ENCODE measurements at regions not wholly inside any gene's neighbourhood (a gene's known extent, or its start where the extent isn't known, plus 50 kb on each side); places are given as distances from the start of the nearest gene placed in this dataset.

- DNase-seq, result no peak
Measured at GRCh38 chr2:60091266-60091665, 462.2 kb downstream of the BCL11A start.

GRCh38 chr2:60079562-60079961 lies 473.9 kb downstream of the BCL11A start:
- no peak for DNase-seq

DNA sequence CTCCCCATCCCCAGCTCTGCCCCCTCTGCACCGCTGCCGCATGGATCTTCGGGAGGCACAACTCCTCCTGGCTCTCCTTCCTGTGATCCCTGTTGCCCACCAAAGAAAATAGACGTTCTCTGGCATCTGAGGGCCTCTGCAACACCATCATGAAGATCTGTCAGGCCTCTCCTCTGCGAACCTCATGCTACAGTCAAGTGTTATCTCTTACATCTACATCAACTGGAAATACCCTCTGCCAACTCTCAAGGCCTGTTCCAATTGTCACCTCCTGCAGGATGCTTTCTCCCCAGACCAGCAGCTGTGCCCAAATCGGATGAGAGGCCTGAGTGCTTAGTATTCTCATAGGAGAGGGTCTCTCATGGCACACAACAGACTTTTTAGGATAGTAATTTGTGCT lies 478.4 kb downstream of the BCL11A start:
- DNase-seq, result no peak

DNA sequence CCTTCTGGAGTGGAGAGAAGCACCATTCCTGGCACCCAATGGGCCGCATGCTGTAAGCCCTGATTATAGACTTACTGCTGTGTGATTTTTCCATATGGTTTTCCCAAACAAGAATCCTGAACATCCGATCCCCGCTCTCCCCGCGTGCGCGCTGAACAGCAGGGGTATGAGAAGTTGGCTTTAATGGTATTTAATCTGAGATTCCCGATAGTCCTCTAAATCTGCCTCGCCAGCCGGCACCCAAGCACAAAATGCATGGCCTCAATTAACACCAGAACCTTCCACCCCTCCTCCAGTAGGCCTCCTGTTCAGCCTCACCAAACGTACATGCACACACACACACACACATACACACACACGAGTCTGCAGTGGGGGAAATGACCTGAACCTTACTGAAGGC lies 480.3 kb downstream of the BCL11A start:
- DNase-seq, result no peak

DNA sequence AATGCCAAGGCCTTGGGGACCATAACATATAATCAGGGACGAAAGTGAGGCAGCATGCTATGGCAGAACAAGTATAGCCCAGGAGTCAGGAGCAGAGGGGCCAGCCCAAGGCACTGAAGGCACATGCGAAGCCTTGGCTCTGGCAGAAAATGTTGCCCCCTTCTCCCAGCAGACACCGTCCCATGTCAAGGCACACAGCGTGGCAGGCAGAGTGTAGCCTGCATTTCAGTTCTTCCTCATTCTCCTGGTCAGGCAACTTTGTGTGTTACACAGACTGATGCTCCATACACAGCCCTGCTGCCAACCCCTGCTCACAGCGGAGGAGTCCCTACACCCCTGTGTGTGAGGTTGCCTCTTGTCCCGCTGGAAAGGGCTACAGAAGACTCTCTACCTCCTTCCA lies 480.8 kb downstream of the BCL11A start:
- DNase-seq, result no peak

DNA sequence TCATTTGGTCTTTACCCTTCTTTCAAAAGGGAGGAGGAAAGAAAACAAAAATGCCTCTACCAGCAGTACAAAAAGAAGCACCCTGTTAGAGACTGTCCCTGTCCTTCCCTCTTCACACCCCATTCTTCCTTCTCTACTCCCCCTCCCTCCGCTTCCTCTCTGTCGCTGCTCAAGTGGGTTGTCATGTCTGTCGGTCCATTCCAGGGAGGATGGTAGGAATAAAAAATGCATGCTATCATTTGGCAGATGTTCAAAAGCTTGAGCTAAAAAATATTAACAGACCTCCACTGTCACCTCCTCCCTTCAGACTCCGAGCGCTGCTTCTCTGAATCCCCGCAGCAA lies 482.0 kb downstream of the BCL11A start:
- DNase-seq, result no peak

DNA sequence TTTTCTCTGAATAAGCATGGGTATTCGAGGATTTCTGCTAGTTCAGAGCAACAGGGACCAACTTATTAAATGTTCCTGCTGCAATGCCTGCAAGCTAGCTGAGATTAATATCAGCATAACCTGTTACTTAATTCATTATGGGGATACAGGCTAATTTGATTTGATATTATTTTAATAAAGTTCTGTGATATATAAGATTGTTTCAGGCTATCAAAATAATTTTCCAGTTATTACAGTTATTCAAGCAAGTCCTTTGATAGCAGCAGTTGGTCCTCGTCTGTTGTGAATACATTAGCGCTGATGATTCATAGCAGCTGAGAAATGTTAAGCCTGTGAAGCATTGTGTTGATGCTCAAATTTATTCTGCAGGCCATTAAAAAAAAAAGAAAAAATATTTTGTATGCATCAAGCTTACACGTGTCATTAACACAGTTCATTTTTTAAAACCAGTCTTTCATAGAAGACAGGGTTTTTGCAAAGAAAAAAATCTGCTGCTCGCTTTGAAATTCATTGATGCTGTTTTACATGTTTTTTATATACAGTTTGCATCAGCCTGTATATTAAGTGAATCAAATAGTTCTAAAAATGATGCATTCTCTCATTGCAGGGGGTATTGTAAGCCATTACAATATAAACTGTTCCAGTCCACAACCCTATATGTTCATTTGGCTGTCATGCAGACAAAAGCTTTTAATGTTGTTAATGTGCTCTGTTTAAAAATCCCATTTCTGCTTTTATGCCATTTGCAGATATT lies 482.5 kb downstream of the BCL11A start:
- DNase-seq, result no peak

DNA sequence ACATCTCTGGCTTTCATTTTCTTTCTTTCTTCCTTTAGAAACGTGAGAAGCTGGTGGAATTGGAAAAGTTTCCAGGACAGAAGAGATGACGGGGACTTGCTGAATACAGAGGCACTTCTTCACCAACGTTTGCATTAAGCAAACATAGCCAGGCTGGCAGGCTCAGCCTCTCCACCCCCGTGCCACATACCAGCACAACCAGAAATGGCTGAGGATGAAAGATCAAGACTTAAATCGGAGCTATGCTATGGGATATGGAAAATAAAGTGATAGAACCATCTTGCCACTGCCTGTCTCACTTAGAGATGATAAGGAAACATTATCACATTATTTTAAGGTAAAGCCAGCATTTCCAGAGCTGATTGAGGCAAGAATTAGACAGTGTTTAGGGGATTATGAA lies 483.3 kb downstream of the BCL11A start:
- DNase-seq, result no peak

- DNase-seq, result no peak
Measured at GRCh38 chr2:60068755-60069154, 484.7 kb downstream of the BCL11A start.

DNA sequence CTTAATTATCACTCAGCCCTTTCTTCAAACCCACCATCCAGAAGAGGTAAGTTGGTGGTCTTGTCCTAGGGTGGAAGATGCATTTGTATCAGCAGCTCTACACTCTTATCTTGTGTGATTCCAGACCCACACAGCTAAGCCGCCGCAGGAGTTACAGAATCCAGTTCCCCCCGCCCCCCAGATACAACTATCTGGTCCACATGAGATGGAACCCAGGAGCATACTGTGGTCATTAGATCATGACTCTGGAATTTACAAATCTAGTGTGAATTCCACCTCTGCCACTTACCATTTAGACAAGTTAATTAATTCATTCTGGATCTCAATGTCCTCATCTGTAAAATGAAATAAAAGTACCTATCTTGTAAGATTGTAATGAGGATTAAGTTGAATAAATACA lies 486.4 kb downstream of the BCL11A start:
- no peak for DNase-seq

GRCh38 chr2:60066096-60066839 lies 487.2 kb downstream of the BCL11A start:
- no peak for DNase-seq

GRCh38 chr2:60064687-60065389 lies 488.6 kb downstream of the BCL11A start:
- no peak for DNase-seq

- no peak for DNase-seq
Measured at GRCh38 chr2:60058781-60059180, 494.7 kb downstream of the BCL11A start.

DNA sequence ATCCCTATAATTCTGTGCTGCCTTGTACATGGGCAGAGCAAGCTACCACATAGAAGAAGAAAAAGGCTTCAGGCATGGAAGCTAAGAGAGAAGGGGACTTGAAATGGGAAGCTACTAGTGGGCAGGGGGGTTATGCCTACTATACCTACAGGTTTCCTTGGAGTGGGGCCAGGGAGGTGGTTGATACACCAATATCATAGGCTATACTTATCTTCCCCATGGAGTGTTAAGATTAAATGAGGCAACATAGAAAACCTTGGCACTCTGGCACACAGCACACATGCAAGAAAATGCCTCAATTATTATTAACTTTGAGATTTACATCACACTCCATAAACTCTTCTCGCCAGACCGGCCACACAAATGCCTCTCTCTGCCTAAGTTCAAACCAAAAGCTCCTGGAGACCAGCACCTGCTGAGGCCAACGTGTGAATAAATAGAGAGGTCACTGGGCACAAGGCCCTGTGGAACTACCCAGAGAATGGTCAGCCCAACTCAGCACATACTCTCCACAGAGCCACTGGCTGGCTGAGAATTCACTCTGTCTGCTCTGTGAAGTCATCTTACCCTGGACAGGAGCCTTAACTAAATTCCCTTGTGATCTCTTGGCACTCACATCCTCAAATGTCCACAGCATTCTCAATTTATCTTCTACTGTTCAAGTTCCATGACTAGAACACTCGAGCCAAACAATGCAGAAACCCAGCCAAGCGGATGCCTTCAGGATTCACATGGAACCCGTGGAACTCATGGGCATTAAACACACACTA lies 498.7 kb downstream of the BCL11A start:
- DNase-seq, result no peak

- DNase-seq, result no peak
Measured at GRCh38 chr2:60053791-60054190, 499.7 kb downstream of the BCL11A start.

GRCh38 chr2:60052601-60053000 lies 500.9 kb downstream of the BCL11A start:
- DNase-seq, result no peak

DNA sequence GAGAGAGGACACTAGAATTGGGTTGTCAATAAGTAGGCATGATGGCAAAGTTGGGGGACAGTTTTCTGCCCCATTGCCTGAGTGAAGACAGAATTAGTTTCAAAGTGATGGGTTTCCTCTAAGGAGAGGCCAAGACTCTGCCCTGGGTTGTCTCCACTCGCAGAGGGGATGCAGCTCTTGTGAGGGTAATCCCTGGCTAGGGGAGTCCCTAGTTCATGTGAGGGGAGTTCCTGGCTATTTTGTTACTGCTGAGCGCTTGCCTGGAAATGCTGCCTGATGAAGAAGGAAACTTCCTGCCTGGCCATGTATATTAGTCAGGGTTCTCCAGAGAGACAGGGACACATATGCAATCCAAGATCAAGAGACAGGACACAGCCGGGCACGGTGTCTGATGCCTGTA lies 501.5 kb downstream of the BCL11A start:
- DNase-seq, result no peak

DNA sequence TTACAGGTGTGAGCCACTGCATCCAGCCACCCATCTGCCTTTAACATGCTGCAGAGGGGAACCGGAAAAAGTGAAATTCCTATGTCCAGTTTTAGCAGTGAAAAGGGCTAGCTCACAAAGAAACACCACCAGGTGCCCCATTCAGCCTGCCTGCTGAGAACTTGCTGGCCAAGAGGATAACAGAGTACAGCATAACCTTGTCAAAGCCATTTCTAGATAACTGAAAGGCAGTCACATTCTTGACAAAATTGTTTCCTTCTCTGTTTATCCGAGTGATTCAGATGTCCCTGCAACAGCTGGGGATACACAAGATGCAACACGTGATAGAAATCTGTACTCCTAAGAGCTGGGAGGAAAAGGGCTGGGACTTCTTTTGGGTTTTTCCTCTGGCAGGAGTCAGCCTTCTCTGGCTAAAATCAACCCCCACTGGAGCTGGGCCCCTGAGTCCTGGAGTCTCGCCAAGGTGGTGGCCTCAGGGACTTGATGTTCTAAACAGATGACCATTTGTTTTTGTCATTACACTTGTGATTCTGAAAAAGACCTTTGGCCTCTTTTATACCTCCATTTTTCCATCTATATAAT lies 505.4 kb downstream of the BCL11A start:
- no peak for DNase-seq

DNA sequence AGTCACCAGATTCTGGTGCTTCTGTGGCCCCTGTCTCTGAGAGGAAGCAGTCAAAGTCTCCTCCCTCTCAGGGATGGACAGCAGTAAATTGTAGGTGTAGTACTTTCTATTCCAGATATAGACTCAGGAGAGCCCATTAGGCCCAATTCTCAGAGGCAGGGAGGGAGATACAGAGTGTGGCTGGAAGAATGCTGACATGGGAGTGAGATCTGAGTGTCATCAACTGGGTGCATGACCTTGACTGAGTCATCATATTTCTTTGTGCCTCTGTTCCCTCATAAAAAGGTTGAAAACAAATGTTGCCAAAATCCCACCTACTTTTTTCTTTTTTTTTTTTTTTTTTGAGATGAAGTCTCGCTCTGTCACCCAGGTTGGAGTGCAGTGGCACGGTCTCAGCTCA lies 506.1 kb downstream of the BCL11A start:
- no peak for DNase-seq

- DNase-seq, result no peak
Measured at GRCh38 chr2:60046529-60046928, 506.9 kb downstream of the BCL11A start.

GRCh38 chr2:60045456-60045855 lies 508.0 kb downstream of the BCL11A start:
- no peak for DNase-seq

DNA sequence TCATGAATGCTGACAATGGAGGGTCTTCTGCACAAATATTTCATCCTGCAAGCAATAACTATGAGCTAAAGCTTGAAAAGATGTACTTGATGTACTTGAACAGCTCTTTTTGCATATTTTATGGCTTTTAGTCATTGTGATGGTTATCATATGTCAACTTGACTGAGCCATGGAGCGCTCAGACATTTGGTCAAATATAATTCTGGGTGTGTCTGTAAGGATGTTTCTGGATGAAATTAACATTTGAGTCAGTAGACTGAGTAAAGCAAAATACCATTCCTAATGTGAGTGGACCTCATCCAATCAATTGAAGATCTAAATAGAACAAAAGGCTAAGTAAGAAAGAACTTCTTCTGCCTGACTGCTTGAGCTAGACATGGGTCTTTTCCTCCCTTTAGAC lies 509.0 kb downstream of the BCL11A start:
- no peak for DNase-seq

GRCh38 chr2:60042023-60042422 lies 511.4 kb downstream of the BCL11A start:
- no peak for DNase-seq
